NCI-H748 (cell line): ENCODE measurements at regions not wholly inside any gene's neighbourhood (a gene's known extent, or its start where the extent isn't known, plus 50 kb on each side); places are given as distances from the start of the nearest gene placed in this dataset.

Source experiments
- DNase-seq: peaks from one replicate; lab custom pipeline; 2025; ENCODE audit not compliant: unreplicated experiment; lab: John Stamatoyannopoulos, UW

DNA sequence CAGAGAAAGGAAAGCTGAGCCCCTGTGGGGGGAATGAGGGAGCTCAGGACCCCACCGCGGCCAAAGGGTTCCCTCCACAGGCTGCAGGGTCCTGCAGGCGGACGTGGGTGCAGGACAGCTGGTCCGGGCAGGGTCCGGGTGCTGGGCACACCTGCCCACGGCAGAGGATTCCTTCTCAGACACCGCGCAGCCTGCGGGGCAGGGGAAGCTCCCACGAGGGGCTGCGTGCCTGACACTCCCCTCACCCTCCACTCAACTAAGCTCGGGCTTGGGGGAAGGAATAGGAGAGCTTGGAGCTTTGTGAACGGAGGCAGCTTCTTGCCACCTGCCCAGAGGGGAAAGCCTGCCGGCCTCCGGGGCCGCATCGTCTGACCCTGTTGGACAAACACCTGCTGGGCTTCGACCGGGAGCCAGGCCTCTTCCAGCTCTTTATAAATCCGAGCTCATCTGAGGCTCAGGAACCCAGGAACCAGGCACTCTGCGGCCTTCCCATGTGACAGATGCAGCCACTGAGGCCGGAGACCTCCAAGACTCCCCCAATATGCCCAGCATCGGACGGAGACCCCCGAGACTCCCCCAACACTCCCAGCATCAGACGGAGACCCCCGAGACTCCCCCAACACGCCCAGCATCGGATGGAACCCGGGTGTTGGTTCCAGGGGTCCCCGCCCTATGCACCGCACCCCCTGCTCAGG lies 97.3 kb downstream of the PDGFA start:
- no peak for DNase-seq

GRCh38 chr7:422886-423225 lies 96.8 kb downstream of the PDGFA start:
- no peak for DNase-seq

- no peak for DNase-seq
Observed at GRCh38 chr7:423312-424260, 96.1 kb downstream of the PDGFA start.

DNA sequence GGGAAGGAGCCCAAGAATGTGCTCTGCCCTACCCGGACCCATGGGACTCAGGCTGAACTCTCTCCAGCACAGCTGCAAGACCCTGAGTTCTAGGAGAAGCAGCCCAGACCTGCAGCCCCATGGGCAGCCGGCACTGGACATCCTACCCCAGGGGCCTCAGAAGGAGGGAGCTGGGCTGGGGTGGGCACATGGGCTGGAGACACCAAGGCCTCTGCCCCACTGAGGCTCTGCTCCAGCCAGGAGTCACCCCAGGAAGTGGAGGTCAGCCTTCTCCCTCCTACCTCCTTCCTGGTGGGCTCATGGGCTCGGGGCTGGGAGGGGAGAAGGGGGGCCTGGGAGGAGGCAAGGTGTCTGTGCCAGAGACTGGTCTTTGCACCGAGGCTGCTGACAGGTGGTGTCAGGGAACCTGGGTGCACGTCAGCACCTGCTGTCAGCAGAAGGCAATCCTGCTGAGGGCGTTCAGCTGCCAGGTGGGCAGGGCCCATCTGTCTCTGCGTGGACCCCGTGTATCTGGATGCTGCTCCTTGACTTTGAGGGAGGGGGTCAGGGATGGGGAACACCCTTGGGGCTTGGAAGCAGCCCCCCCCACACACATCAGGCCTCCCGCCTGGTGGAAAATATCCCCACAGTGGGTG lies 95.2 kb downstream of the PDGFA start:
- DNase-seq = no peak

- DNase-seq = no peak
Observed at GRCh38 chr7:424961-425793, 94.5 kb downstream of the PDGFA start.

DNA sequence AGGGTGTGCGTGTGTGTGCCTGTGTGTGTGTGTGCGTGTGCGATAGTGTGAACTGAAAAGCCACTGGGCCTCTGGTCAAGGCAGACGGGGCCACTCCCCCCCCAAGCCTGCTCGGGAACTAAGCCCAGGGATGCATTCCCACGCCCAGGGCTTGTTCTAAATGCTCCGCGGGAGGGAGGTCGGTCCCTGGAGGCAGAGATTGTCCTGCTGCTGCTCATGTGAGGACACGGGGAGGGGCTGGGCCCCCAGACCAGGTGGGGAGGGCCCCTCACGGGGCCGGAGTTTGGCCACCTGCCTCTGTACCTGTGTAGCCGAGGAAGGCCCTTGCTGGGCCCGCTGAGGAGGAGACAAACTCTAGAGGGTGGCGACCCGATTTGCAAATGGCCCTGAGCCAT lies 93.9 kb downstream of the PDGFA start:
- DNase-seq = no peak

- no peak for DNase-seq
Observed at GRCh38 chr7:426510-426909, 93.1 kb downstream of the PDGFA start.

DNA sequence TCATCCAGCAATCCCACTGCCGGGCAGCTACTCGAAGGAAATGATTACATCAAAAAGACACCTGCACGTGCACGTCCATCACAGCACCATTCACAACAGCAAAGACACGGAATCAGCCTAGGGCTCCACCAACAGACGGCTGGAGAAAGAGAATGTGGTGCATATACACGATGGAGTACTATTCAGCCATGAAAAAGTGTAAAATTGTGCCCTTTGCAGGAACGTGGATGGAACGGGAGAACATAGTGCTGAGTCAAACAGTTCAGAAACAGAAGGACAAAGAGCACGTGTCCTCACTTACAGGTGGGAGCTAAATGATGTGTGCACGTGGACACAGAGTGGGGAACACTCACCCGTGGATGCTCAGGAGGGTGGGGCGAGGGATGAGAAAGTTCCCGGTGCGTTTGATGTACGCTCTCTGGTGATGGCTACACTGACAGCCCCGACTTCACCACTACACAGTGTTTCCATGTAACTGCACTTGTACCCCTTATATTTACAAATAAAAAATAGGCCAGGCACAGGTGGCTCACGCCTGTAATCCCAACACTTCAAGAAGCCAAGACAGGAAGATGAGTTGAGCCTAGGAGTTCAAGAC lies 92.0 kb downstream of the PDGFA start:
- no peak for DNase-seq

DNA sequence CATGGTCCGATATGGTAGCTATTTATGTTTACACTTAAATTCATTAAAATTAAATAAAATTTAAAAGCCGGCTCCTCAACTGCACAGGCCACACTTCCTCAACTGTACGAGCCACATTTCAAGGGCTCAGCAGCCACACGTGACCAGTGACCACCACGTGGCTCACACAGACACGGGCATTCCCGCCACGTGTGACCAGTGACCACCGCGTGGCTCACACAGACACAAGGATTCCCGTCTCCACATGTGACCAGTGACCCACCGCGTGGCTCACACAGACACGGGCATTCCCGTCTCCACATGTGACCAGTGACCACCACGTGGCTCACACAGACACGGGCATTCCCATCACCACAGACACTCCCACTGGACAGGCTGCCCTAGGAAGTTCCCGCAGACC lies 91.3 kb downstream of the PDGFA start:
- DNase-seq = no peak

- no peak for DNase-seq
Observed at GRCh38 chr7:428927-429827, 90.5 kb downstream of the PDGFA start.

DNA sequence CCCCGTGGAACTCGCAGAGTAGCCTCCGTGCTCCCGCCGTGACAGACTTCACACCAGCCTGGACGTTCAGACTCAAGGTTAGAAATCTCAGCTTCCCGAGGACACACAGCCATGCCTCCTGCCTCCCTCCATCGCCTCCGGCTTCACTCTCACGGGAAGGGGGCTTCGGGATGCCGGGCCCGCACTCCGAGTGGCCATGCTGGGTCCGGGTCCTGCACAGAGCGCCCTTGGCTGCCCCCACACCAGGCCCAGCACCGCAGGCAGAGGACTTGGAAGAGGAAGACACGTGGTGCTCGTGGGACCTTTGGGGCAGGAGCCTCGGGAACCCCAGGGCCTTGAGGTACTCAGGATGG lies 89.8 kb downstream of the PDGFA start:
- no peak for DNase-seq

DNA sequence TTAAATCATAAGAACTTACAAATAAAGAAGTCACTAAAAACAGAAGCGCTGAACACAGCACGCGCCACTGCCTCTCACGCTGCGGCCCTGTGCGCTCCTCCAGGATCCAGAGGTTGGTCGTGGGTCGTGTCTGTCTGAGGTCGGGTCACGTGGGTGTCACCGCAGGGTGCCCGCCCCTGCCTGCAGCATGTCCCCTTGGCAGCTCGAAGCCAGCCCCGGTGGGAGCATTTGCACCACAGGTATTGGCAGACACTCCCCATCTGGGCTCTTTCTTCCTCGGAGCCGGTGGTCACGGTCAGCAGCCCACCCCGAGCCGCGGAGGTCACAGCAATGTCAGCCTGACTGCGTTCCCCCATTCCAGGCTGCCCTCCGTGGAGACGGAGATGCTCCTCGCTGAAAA lies 88.6 kb downstream of the PDGFA start:
- no peak for DNase-seq

GRCh38 chr7:431658-432111 lies 88.0 kb downstream of the PDGFA start:
- DNase-seq = no peak

DNA sequence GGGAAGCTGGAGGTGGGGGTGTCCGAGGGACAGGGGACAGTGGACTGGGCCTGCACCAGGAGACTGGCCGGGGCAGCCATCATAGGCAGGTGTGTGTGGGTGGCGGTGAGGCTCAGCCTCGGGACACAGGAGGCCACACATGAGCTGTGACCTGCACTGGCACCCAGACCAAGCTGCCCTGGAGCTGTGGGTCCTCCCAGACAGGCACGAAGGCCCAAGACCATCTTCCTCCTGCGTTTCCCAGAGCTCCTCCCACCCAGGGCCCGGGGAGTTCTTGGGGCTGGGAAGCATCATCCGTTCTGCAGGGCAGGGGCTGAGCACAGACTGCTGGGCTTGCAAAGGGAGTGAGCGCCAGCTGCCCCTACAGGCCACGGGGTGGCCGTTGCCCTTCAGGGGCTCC lies 87.4 kb downstream of the PDGFA start:
- DNase-seq = no peak

DNA sequence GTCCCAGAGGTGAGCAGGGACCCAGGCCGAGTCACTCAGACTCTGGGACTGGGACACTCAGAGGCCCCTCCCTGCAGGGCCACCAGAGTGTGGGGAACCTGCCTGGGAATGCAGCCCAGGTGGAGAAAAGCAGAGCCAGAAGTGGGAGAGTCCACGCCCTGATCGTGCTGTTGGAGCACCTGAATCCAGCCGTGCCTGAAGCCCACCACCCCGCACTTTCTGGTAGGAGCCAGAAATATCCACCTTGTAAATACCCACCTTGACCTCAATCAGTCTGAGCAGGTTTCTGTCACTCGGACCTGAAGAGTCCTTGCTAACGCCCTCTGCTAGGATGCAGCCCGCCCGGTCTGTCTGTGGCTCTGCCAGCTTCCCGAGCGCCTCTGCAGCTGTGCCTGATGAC lies 86.7 kb downstream of the PDGFA start:
- no peak for DNase-seq

DNA sequence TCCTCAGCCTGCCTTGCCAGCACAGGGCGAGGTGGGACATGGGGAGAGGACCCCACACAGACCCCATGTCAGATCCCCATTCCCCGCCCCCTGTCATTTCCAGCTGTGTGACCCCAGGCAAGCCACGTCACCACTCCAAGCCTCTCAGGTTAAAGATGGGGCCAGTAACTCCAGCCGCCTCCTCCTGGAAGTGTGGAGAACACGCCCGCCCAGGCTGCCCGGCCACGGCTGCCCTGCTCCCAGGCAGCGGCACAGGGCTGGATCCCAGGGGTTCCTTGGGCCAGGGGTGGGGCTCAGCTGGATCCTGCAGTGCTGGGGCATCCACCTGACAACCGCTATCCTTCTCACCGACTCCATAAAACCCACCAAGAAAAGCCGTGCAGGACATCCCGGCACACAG lies 86.1 kb downstream of the PDGFA start:
- DNase-seq = no peak

GRCh38 chr7:434891-435629 lies 84.6 kb downstream of the PDGFA start:
- no peak for DNase-seq

DNA sequence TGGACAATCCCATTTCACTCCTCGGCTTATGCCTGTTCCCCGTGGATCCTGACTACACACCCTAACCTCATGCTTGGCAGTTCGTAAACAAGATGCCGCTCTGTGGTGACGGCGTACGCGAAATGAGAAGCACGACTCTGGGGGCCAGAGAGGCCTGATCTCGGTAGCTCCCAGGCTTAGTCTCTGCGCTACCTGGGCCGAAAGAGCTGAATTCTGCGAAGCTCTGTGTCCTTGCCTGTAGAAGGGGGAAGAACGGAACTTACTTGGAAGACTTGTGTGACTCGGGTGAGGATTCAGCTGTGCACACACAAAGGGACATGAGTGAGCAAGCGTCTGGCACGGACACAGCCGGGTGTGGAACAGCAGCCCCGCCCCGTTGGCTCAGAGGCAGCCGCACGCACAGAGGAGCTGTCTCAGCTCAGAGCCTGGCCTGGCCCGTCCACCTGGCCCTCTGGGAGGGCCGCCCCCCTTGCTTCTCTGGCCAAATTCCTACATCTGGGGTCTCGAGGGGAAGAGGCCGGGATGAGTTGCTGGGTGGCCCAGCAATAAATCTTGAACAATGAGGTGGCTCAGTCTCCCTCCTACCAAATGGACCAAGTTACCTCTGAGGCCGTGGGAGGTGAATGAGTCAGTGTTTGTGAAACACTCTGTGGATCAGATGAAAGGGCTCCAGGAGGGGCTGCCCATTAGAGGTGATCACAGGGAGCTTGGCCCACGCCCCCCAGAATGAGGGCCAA lies 83.8 kb downstream of the PDGFA start:
- no peak for DNase-seq
